K562 (cell line): ENCODE measurements at regions not wholly inside any gene's neighbourhood (a gene's known extent, or its start where the extent isn't known, plus 50 kb on each side); places are given as distances from the start of the nearest gene placed in this dataset.

Experiments
- ATAC-seq: fragments of 200-7000 bp; cut with Tn5 transposase; 3 replicates; pipeline ENCODE4 v1.9.1; 2020; ENCODE audit warnings: moderate library complexity
- BruUV-seq: library from RNA; stranded (reverse); fragments of 400-500 nt; replicated peaks from 2 replicates; lab custom pipeline; 2021; lab: Mats Ljungman, UMichigan
- CTCF ChIA-PET: fragments of 300-600 bp; formaldehyde crosslinking; extraction: SDS; loops from one replicate; lab custom pipeline; 2021; ENCODE audit warnings: low intra/inter-chr PET ratio; lab: Yijun Ruan, JAX
- POLR2A ChIA-PET: fragments of 300-600, 350-650 bp; sonication (Branson Sonifier 250); formaldehyde crosslinking; extraction: SDS; loops from one replicate; lab custom pipeline; 2021; ENCODE audit warnings: antibody characterized with exemption, inconsistent platforms; lab: Yijun Ruan, JAX
- DNase-seq, 4 experiments: peaks; one replicate each; pipeline versions ENCODE4 v3.0.0 to v3.0.0-alpha.2; 2011 to 2018; ENCODE audit warnings: low spot score in 3 of 4, mixed read lengths in 3 of 4; ENCODE audit errors: extremely low read depth in 1 of 4
- FAIRE-seq: peaks from 2 replicates; lab custom pipeline; 2011; peaks lifted over from hg19 to GRCh38; lab: Jason Lieb, UNC
- H2AFZ ChIP-seq: 2 replicates; pipeline ENCODE4 v1.6.0; 2011; ENCODE audit warnings: low read depth, low read length, control low read depth, inconsistent platforms
- H3K27ac ChIP-seq: fragments of 200-600 bp; 3 replicates; pipeline ENCODE4 v1.8.0; 2011; ENCODE audit warnings: low read depth, mild to moderate bottlenecking, control low read depth, inconsistent platforms, low read length, moderate library complexity, mixed read lengths; ENCODE audit errors: extremely low read depth
- H3K27me3 ChIP-seq, 2 experiments: fragments of 300-600 bp in 1 of 2; 2 replicates in 1 of 2; 3 replicates in 1 of 2; pipeline versions ENCODE4 v1.6.0 to v1.8.0; 2011; ENCODE audit warnings: inconsistent platforms in 2 of 2, low read length in 2 of 2, mild to moderate bottlenecking in 1 of 2, mixed read lengths in 1 of 2, moderate library complexity in 1 of 2; ENCODE audit not compliant: control insufficient read depth in 2 of 2, insufficient read depth in 2 of 2
- H3K36me3 ChIP-seq: fragments of 300-600 bp; 3 replicates; pipeline ENCODE4 v1.8.0; 2011; ENCODE audit warnings: mild to moderate bottlenecking, low read length, inconsistent platforms; ENCODE audit not compliant: control insufficient read depth, insufficient read depth
- H3K4me1 ChIP-seq, 2 experiments: fragments of 200-600 bp in 1 of 2; replicated peaks in 1 of 2; 2 replicates in 1 of 2; 3 replicates in 1 of 2; pipeline versions ENCODE4 v1.5.1 to v1.8.0; 2011; ENCODE audit warnings: inconsistent platforms in 2 of 2, low read length in 2 of 2, mild to moderate bottlenecking in 1 of 2, mixed read lengths in 1 of 2, moderate library complexity in 1 of 2; ENCODE audit not compliant: control insufficient read depth in 2 of 2, insufficient read depth in 2 of 2
- H3K4me2 ChIP-seq: 2 replicates; pipeline ENCODE4 v1.6.1; 2011; ENCODE audit warnings: low read length, control low read depth, inconsistent platforms, mixed read lengths; ENCODE audit not compliant: insufficient read depth
- H3K4me3 ChIP-seq: fragments of 200-600 bp; sonication (generic), shearing (Covaris generic); 2 replicates; pipeline ENCODE4 v1.5.1; 2016; ENCODE audit warnings: control low read depth, inconsistent platforms
- H3K79me2 ChIP-seq: fragments of 200-600 bp; 3 replicates; pipeline ENCODE4 v1.8.0; 2011; ENCODE audit warnings: low read length, inconsistent platforms; ENCODE audit not compliant: control insufficient read depth, insufficient read depth
- H3K9ac ChIP-seq, 2 experiments: 2 replicates each; pipeline versions ENCODE4 v1.6.0 to v1.6.1; 2011; ENCODE audit warnings: low read depth in 2 of 2, low read length in 2 of 2, control low read depth in 1 of 2, inconsistent platforms in 1 of 2, mild to moderate bottlenecking in 1 of 2, mixed read lengths in 1 of 2; ENCODE audit not compliant: insufficient read depth in 1 of 2
- H3K9me1 ChIP-seq: one replicate; pipeline ENCODE4 v1.6.0; 2011; ENCODE audit warnings: inconsistent platforms, mild to moderate bottlenecking, low read length, moderate library complexity; ENCODE audit not compliant: control insufficient read depth, insufficient read depth
- H3K9me3 ChIP-seq: replicated peaks from 2 replicates; pipeline ENCODE4 v1.5.1; 2011; ENCODE audit warnings: low read depth, low read length, inconsistent platforms; ENCODE audit not compliant: control insufficient read depth, insufficient read depth
- H4K20me1 ChIP-seq: replicated peaks from 2 replicates; pipeline ENCODE4 v1.6.1; 2011; ENCODE audit warnings: low read length, inconsistent platforms, mixed read lengths; ENCODE audit not compliant: control insufficient read depth, insufficient read depth
- GTF2A2 ChIP-seq: IDR thresholded peaks from 2 replicates; pipeline ENCODE4 v1.6.1; 2016; ENCODE audit warnings: mild to moderate bottlenecking, missing genetic modification characterization, missing compliant biosample characterization
- KLF16 ChIP-seq: IDR thresholded peaks from 2 replicates; pipeline ENCODE4 v1.6.1; 2016; ENCODE audit warnings: antibody characterized with exemption
- MBD2 ChIP-seq: sonication (generic); IDR thresholded peaks from 2 replicates; pipeline ENCODE4 v1.6.1; 2016; ENCODE audit warnings: low read depth, borderline replicate concordance
- PKNOX1 ChIP-seq: fragments of 450-650 bp; IDR thresholded peaks from 2 replicates; pipeline ENCODE4 v1.6.1; 2016
- PTBP1 ChIP-seq: fragments of 200-400 bp; formaldehyde crosslinking; IDR thresholded peaks from 2 replicates; pipeline ENCODE4 v1.6.1; 2017; ENCODE audit warnings: low read depth, low read length
- RAD21 ChIP-seq, 2 experiments: fragments of 250-450 bp in 1 of 2; fragments of 450-650 bp in 1 of 2; sonication (Bioruptor Pico) in 1 of 2; formaldehyde crosslinking in 1 of 2; IDR thresholded peaks in 1 of 2; conservative IDR thresholded peaks in 1 of 2; 2 replicates each; pipeline versions ENCODE4 v1.4.0 to v1.8.0; 2020 to 2022; ENCODE audit warnings: mild to moderate bottlenecking in 2 of 2, moderate library complexity in 1 of 2
- SMAD4 ChIP-seq: fragments of 250-450 bp; sonication (Bioruptor Pico); conservative IDR thresholded peaks from 2 replicates; pipeline ENCODE4 v1.8.0; 2021; ENCODE audit warnings: inconsistent platforms, mild to moderate bottlenecking, moderate library complexity
- STAG1 ChIP-seq: sonication (generic); formaldehyde crosslinking; IDR thresholded peaks from 2 replicates; pipeline ENCODE4 v1.5.0; 2020; ENCODE audit warnings: missing genetic modification reagents, borderline replicate concordance
- THRAP3 ChIP-seq: fragments of 450-650 bp; IDR thresholded peaks from 2 replicates; pipeline ENCODE4 v1.6.1; 2016; ENCODE audit warnings: mild to moderate bottlenecking, inconsistent platforms, borderline replicate concordance
- ZBTB43 ChIP-seq: sonication (generic); formaldehyde crosslinking; IDR thresholded peaks from 2 replicates; pipeline ENCODE4 v1.8.0; 2023; ENCODE audit warnings: mild to moderate bottlenecking, missing genetic modification reagents
- ZNF274 ChIP-seq: IDR thresholded peaks from 2 replicates; pipeline ENCODE4 v1.6.1; 2011; ENCODE audit warnings: low read depth, mild to moderate bottlenecking, low read length, moderate library complexity, borderline replicate concordance
- WGBS: fragments of 100-300 bp; shearing (Covaris generic); methylation state at CpG from one replicate; pipeline ENCODE4 v1.1.6; 2016; ENCODE audit warnings: low coverage, mixed read lengths; ENCODE audit not compliant: insufficient coverage; ENCODE audit errors: missing lambda C conversion rate; 5-methylcytosine and 5-hydroxymethylcytosine counted together
- in situ Hi-C: fragments of 300-500 bp; cut with MboI; formaldehyde crosslinking; loops from 4 replicates; pipeline ENCODE4 v1.15.0; 2018; ENCODE audit warnings: inconsistent platforms, mixed read lengths
- intact Hi-C: fragments of 100-400 bp; cut with micrococcal nuclease; formaldehyde crosslinking; loops from 2 replicates; pipeline ENCODE4 v1.14.2; 2022
- TF ChIP-seq, protein P1 (sequence below), 3 experiments: IDR thresholded peaks in 2 of 3; conservative IDR thresholded peaks in 1 of 3; 2 replicates each; pipeline ENCODE4 v1.5.1; 2011 to 2012; ENCODE audit warnings: low read length in 3 of 3, mild to moderate bottlenecking in 3 of 3, control low read depth in 2 of 3, improper control_type of control experiment in 1 of 3, inconsistent platforms in 1 of 3, low read depth in 1 of 3, mixed read lengths in 1 of 3, moderate library complexity in 1 of 3; ENCODE audit not compliant: insufficient read depth in 2 of 3

GRCh38 chr16:85422632-85423550 is 190.2 kb upstream of the GSE1 start (continued):
- TF ChIP-seq, protein P1, sequence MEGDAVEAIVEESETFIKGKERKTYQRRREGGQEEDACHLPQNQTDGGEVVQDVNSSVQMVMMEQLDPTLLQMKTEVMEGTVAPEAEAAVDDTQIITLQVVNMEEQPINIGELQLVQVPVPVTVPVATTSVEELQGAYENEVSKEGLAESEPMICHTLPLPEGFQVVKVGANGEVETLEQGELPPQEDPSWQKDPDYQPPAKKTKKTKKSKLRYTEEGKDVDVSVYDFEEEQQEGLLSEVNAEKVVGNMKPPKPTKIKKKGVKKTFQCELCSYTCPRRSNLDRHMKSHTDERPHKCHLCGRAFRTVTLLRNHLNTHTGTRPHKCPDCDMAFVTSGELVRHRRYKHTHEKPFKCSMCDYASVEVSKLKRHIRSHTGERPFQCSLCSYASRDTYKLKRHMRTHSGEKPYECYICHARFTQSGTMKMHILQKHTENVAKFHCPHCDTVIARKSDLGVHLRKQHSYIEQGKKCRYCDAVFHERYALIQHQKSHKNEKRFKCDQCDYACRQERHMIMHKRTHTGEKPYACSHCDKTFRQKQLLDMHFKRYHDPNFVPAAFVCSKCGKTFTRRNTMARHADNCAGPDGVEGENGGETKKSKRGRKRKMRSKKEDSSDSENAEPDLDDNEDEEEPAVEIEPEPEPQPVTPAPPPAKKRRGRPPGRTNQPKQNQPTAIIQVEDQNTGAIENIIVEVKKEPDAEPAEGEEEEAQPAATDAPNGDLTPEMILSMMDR (IDR thresholded peaks at IDR 0.05 in 2 of 3, conservative IDR thresholded peaks at IDR 0.05 in 1 of 3; ENCODE audit: insufficient read depth in 2 of 3, low read depth in 1 of 3, low read length in 3 of 3) = peak in 2 of 3 experiments; percentile 12 to 17; a peak in 2 of 6 replicates
- TF ChIP-seq SMAD4 (CRISPR knock-in tag) (no peak), STAG1 (0 out of 2 replicates have a peak, but pooled peaks have one; percentile 27), RAD21 (CRISPR knock-in tag; conservative IDR thresholded peaks at IDR 0.05 in 1 of 2, IDR thresholded peaks at IDR 0.05 in 1 of 2) (peak in 1 of 2 experiments; percentile 29; a peak in 2 of 4 replicates)

GRCh38 chr16:85423631-85424030 is 189.5 kb upstream of the GSE1 start:
- no peaks in the 10 kb centered on the region for H3K27me3 ChIP-seq
- peaks cover 3% of the 10 kb centered on the region for H3K9me1 ChIP-seq
- peaks cover 8% of the 10 kb centered on the region; the same call in 1 of the 2 replicates for H4K20me1 ChIP-seq
- ChIA-PET POLR2A (interaction anchor here (0.6 kb wide), 2 partner anchors 104 to 116 kb away, joined by 3 to 4 read pairs; no protein-coding TSS in a partner anchor), CTCF (no interaction called here)
- H3K36me3 ChIP-seq = no peaks in the 10 kb centered on the region
- no peak overlapping the region for H3K4me3 ChIP-seq
- peaks cover 20 to 66% of the 10 kb centered on the region in 2 experiments for H3K4me1 ChIP-seq
- no peak for FAIRE-seq
- H3K9ac ChIP-seq = no peak overlapping the region; a peak in 1 of 4 replicates
- BruUV-seq = no TSS peak
- intact Hi-C loops = loop anchor here (5.0 kb wide), 1 partner anchor 294 kb away; no protein-coding TSS in a partner anchor
- 59% methylated on average over 7 of the region's 11 CpGs for WGBS
- no peak overlapping the region for H2AFZ ChIP-seq
- H3K79me2 ChIP-seq = peaks cover 6% of the 10 kb centered on the region; the same call in 2 of the 3 replicates
- H3K27ac ChIP-seq = no peak overlapping the region
- no peak for ATAC-seq
- no peak overlapping the region for H3K4me2 ChIP-seq
- DNase-seq = no peak
- H3K9me3 ChIP-seq = no peaks in the 10 kb centered on the region
- in situ Hi-C loops = loop anchor here (10.0 kb wide), 1 partner anchor 291 kb away; no protein-coding TSS in a partner anchor
- TF ChIP-seq PKNOX1 (no peak), THRAP3 (no peak), RAD21 (CRISPR knock-in tag; conservative IDR thresholded peaks at IDR 0.05 in 1 of 2, IDR thresholded peaks at IDR 0.05 in 1 of 2) (no peak), GTF2A2 (no peak), PTBP1 (no peak), ZNF274 (no peak), ZBTB43 (CRISPR knock-in tag) (no peak), KLF16 (no peak), MBD2 (no peak)
